ENCODE measurements at regions not wholly inside any gene's neighbourhood (a gene's known extent, or its start where the extent isn't known, plus 50 kb on each side); places are given as distances from the start of the nearest gene placed in this dataset.

- CTCF ChIA-PET, result no interaction called here
- no peak for DNase-seq (ENCODE audit: extremely low spot score)
- TF ChIP-seq CTCF (IDR thresholded peaks at IDR 0.05; ENCODE audit: control extremely low read depth, extremely low read depth, low read depth, missing control alignments), result no peak
- POLR2A ChIA-PET, result no interaction called here
Measured at GRCh38 chr20:62539198-62540045, 63.6 kb upstream of the GATA5 start.

DNA sequence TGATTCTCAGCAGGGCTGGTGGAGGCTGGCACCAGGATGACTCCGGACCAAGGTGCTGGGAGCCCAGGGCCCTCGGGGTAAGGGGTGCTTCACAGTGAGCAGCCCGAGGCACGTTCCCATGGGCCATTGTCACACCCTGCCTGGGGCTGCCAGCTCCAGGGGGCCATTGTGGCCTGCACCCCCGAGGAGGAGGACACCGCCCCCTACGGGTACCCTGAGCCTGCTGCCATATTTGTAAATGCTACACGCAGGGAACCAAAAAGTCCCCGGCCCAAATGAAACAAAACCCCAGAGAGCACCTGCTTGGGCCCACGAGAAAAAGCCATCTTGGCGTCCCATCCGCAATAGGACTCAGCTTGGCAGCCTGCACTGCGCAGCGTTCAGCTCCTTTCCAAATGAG, 64.7 kb upstream of the GATA5 start:
- no peak for DNase-seq (ENCODE audit: extremely low spot score)
- CTCF ChIA-PET, result interaction anchor here (1.3 kb wide), 1 partner anchor 19 kb away, joined by 3 read pairs; no protein-coding TSS in a partner anchor
- POLR2A ChIA-PET, result no interaction called here
- no peak for TF ChIP-seq CTCF (IDR thresholded peaks at IDR 0.05; ENCODE audit: control extremely low read depth, extremely low read depth, low read depth, missing control alignments)

- DNase-seq (ENCODE audit: extremely low spot score), result no peak
- TF ChIP-seq CTCF (IDR thresholded peaks at IDR 0.05; ENCODE audit: control extremely low read depth, extremely low read depth, low read depth, missing control alignments), result no peak
- CTCF ChIA-PET, result interaction anchor here (1.3 kb wide), 1 partner anchor 13 kb away, joined by 3 read pairs; no protein-coding TSS in a partner anchor
- POLR2A ChIA-PET, result no interaction called here
Measured at GRCh38 chr20:62542862-62543261, 67.1 kb upstream of the GATA5 start.

GRCh38 chr20:62543470-62544302, 67.9 kb upstream of the GATA5 start:
- CTCF ChIA-PET, result interaction anchor here (1.3 kb wide), 1 partner anchor 13 kb away, joined by 3 read pairs; no protein-coding TSS in a partner anchor
- POLR2A ChIA-PET, result no interaction called here
- no peak for DNase-seq (ENCODE audit: extremely low spot score)
- no peak for TF ChIP-seq CTCF (IDR thresholded peaks at IDR 0.05; ENCODE audit: control extremely low read depth, extremely low read depth, low read depth, missing control alignments)

- TF ChIP-seq CTCF (IDR thresholded peaks at IDR 0.05; ENCODE audit: control extremely low read depth, extremely low read depth, low read depth, missing control alignments), result no peak
- no peak for DNase-seq (ENCODE audit: extremely low spot score)
- CTCF ChIA-PET, result interaction anchor here (0.8 kb wide), 1 partner anchor 247 kb away, joined by 3 read pairs; no protein-coding TSS in a partner anchor
- POLR2A ChIA-PET, result no interaction called here
Measured at GRCh38 chr20:62544505-62545055, 68.8 kb upstream of the GATA5 start.

DNA sequence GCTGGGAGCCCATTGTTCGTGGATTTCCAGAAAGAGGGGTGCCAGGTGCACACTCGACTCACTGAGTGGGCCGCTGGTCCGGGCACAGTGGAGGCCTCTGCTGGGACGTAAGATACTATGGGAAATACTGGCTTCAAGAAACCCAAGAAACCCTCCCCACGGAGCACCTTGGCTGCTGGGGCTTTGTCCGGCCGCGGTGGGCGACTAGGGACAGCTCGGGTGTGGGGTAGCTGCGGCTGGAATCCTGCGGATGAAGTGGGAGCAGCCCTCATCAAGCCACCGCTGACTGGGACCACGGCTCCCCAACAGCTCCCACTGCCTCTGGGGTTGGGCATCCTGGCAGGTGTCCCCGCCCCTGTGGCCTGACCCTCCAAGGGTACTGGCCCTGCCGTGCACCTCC, 69.5 kb upstream of the GATA5 start:
- ChIA-PET CTCF (no interaction called here), POLR2A (no interaction called here)
- DNase-seq (ENCODE audit: extremely low spot score), result no peak
- no peak for TF ChIP-seq CTCF (IDR thresholded peaks at IDR 0.05; ENCODE audit: control extremely low read depth, extremely low read depth, low read depth, missing control alignments)
